Neural crest cell (in vitro differentiated cells): ENCODE measurements at regions not wholly inside any gene's neighbourhood (a gene's known extent, or its start where the extent isn't known, plus 50 kb on each side); places are given as distances from the start of the nearest gene placed in this dataset.
A peak's percentile ranks its signal among the peaks of the same experiment; 100 is the strongest.

Source experiments
- DNase-seq: peaks from one replicate; pipeline ENCODE4 v3.0.0; 2021; ENCODE audit warnings: low read depth, mixed read lengths, low spot score
- H3K27ac Mint-ChIP-seq: one replicate; pipeline ENCODE4 v1.8.0; 2021; ENCODE audit warnings: mild to moderate bottlenecking, mixed read lengths; ENCODE audit not compliant: unreplicated experiment
- H3K27me3 Mint-ChIP-seq: 2 replicates; pipeline ENCODE4 v1.8.0; 2021; ENCODE audit warnings: low read depth, mild to moderate bottlenecking, mixed read lengths
- H3K36me3 Mint-ChIP-seq: 2 replicates; pipeline ENCODE4 v1.8.0; 2021; ENCODE audit warnings: low read depth, mild to moderate bottlenecking, mixed read lengths
- H3K4me1 Mint-ChIP-seq: 2 replicates; pipeline ENCODE4 v1.8.0; 2021; ENCODE audit warnings: mixed read lengths
- H3K4me3 Mint-ChIP-seq: one replicate; pipeline ENCODE4 v1.8.0; 2021; ENCODE audit warnings: mild to moderate bottlenecking, mixed read lengths
- H3K9me3 Mint-ChIP-seq: 2 replicates; pipeline ENCODE4 v1.8.0; 2021; ENCODE audit warnings: mixed read lengths
- CTCF ChIP-seq: fragments of 200-600 bp; sonication (generic); conservative IDR thresholded peaks from 2 replicates; pipeline ENCODE4 v1.5.0; 2021; ENCODE audit warnings: antibody characterized with exemption, mild to moderate bottlenecking

DNA sequence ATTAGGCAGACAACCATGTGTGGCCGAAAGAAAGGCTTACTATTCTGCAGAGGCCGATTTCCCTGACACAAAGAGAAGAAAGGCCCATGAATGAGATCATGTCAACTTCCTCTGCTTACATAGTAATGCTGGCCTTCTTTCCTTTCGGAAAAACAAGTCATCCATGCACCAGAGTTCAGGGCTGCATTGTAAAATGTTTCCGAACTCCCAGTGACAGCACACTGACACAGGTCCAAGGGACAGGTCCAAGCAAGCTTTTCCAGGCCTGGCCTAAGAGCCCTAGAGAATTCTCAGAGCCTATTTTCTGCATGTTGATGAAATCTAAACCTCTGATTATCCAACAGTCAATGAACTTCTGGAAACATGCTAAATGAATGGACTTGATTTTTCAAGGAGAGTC lies 140.9 kb downstream of the ZNF608 start:
- H3K36me3 Mint-ChIP-seq, result peaks cover 17% of the 10 kb centered on the region
- H3K9me3 Mint-ChIP-seq, result peaks cover 15% of the 10 kb centered on the region
- H3K27me3 Mint-ChIP-seq, result no peaks in the 10 kb centered on the region
- H3K4me1 Mint-ChIP-seq, result peaks cover 41% of the 10 kb centered on the region
- no peak for DNase-seq
- peak overlapping the region; percentile 99 for H3K27ac Mint-ChIP-seq
- H3K4me3 Mint-ChIP-seq, result peak overlapping the region; percentile 75
- TF ChIP-seq CTCF, result no peak

GRCh38 chr5:124604419-124604818 lies 142.0 kb downstream of the ZNF608 start:
- peak overlapping the region; percentile 83 for H3K27ac Mint-ChIP-seq
- peaks cover 11% of the 10 kb centered on the region for H3K36me3 Mint-ChIP-seq

DNA sequence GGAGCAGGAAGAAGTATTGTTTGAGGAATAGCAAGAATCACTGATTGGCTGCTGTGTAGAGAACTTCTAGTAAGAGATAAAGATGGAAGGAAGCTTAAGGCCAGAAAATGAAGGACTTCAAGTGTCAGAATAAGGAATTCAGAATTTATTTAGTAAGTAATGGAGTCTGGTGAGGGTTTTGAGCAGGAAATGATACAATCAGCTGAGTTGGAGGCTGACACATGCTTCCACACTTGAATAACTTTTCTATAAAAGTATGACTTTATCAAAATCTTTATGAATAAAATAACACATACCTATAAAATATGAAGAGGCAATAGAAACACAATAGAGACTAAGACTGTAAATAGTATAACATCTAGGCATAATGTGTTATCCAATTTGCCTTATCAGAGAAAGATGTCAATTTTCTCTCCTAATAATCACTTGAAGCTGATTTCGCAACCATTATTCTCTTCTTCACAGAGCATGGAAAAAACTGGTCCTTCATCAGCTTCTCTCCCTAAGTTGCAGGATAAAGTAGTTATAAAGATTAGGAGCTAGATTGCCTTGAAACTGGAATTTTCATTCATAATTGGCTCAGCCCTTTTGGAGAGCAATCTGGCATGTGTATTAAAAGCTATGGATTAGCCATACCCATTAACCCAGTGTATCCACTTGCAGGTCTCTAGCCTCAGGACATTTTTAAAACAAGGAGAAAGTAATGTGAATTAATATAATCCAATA lies 143.4 kb downstream of the ZNF608 start:
- no peak for DNase-seq
- no peak for TF ChIP-seq CTCF
- Mint-ChIP-seq H3K36me3 (peaks cover 6% of the 10 kb centered on the region), H3K27ac (no peak overlapping the region), H3K27me3 (no peaks in the 10 kb centered on the region), H3K4me3 (no peak overlapping the region), H3K4me1 (peaks cover 54% of the 10 kb centered on the region), H3K9me3 (peaks cover 6% of the 10 kb centered on the region)

More at GRCh38 chr5:124604419-124604818, 142.0 kb downstream of the ZNF608 start:
- no peak for DNase-seq
- no peak for TF ChIP-seq CTCF
- H3K4me3 Mint-ChIP-seq, result no peak overlapping the region
- H3K27me3 Mint-ChIP-seq, result no peaks in the 10 kb centered on the region
- H3K4me1 Mint-ChIP-seq, result peaks cover 49% of the 10 kb centered on the region
- peaks cover 13% of the 10 kb centered on the region for H3K9me3 Mint-ChIP-seq

GRCh38 chr5:124599028-124599973 lies 147.1 kb downstream of the ZNF608 start:
- DNase-seq, result no peak
- H3K9me3 Mint-ChIP-seq, result no peaks in the 10 kb centered on the region
- H3K4me3 Mint-ChIP-seq, result peak overlapping the region; percentile 7
- peaks cover 37% of the 10 kb centered on the region for H3K4me1 Mint-ChIP-seq
- no peak overlapping the region for H3K27ac Mint-ChIP-seq
- no peaks in the 10 kb centered on the region for H3K27me3 Mint-ChIP-seq
- no peak for TF ChIP-seq CTCF
- H3K36me3 Mint-ChIP-seq, result peaks cover 4% of the 10 kb centered on the region

- no peaks in the 10 kb centered on the region for H3K9me3 Mint-ChIP-seq
- no peak for DNase-seq
- peaks cover 47% of the 10 kb centered on the region for H3K4me1 Mint-ChIP-seq
- H3K4me3 Mint-ChIP-seq, result no peak overlapping the region
- no peak for TF ChIP-seq CTCF
- H3K36me3 Mint-ChIP-seq, result peaks cover 4% of the 10 kb centered on the region
- no peaks in the 10 kb centered on the region for H3K27me3 Mint-ChIP-seq
- H3K27ac Mint-ChIP-seq, result peak overlapping the region; percentile 88
Measured at GRCh38 chr5:124596595-124597421, 149.6 kb downstream of the ZNF608 start.
